Lung (tissue), 11 donors: ENCODE measurements at regions not wholly inside any gene's neighbourhood (a gene's known extent, or its start where the extent isn't known, plus 50 kb on each side); places are given as distances from the start of the nearest gene placed in this dataset.

Experiments
- ATAC-seq: fragments of 200-7000 bp; cut with Tn5 transposase; one replicate; pipeline ENCODE4 v1.9.1; 2020; ENCODE audit warnings: moderate number of reproducible peaks; ENCODE audit not compliant: insufficient read depth, low FRiP score
- DNase-seq, 3 donors: peaks; one replicate each; pipeline ENCODE4 v3.0.0-alpha.2; 2013 to 2017
- H3K27ac ChIP-seq, 2 donors: one replicate each; pipeline ENCODE4 v1.5.1; 2013; ENCODE audit warnings: mild to moderate bottlenecking in 2 of 2, moderate library complexity in 2 of 2, control low read depth in 1 of 2, inconsistent platforms in 1 of 2, low read depth in 1 of 2, low read length in 1 of 2
- H3K27me3 ChIP-seq, 3 donors: one replicate each; pipeline ENCODE4 v1.5.1; 2013; ENCODE audit warnings: low read length in 2 of 3; ENCODE audit not compliant: control insufficient read depth in 3 of 3, insufficient read depth in 3 of 3
- H3K36me3 ChIP-seq, 4 donors: one replicate each; pipeline ENCODE4 v1.5.1; 2013; ENCODE audit warnings: low read length in 4 of 4, mild to moderate bottlenecking in 1 of 4, moderate library complexity in 1 of 4; ENCODE audit not compliant: control insufficient read depth in 4 of 4, insufficient read depth in 4 of 4
- H3K4me1 ChIP-seq, 5 donors: one replicate each; pipeline ENCODE4 v1.5.1; 2013; ENCODE audit warnings: low read length in 5 of 5, mild to moderate bottlenecking in 2 of 5, moderate library complexity in 1 of 5; ENCODE audit not compliant: control insufficient read depth in 5 of 5, insufficient read depth in 5 of 5
- H3K4me3 ChIP-seq: one replicate; pipeline ENCODE4 v1.5.1; 2013; ENCODE audit warnings: mild to moderate bottlenecking, control low read depth, moderate library complexity
- H3K9ac ChIP-seq, 2 donors: one replicate each; pipeline ENCODE4 v1.5.1; 2013; ENCODE audit warnings: low read length in 2 of 2, control low read depth in 1 of 2; ENCODE audit not compliant: insufficient read depth in 1 of 2
- H3K9me3 ChIP-seq, 4 donors: one replicate each; pipeline ENCODE4 v1.5.1; 2013; ENCODE audit warnings: low read length in 3 of 4, mild to moderate bottlenecking in 1 of 4, moderate library complexity in 1 of 4; ENCODE audit not compliant: control insufficient read depth in 4 of 4, insufficient read depth in 3 of 4
- CTCF ChIP-seq: IDR thresholded peaks from 2 replicates; pipeline ENCODE4 v1.5.1; 2012; ENCODE audit warnings: mild to moderate bottlenecking; ENCODE audit errors: control extremely low read depth, extremely low read depth
- WGBS, 2 donors: extraction: QIAGEN DNeasy Blood & Tissue Kit; methylation state at CpG; one replicate each; pipeline ENCODE4 v1.1.7; 2013; 5-methylcytosine and 5-hydroxymethylcytosine counted together
- donor health status: control.
- donor health status: control.
- donor health status: Bipolar disorder and iron deficiency.
- donor health status: healthy.
- donor health status: DM: yes; HTN: yes; CAD: no.

- no peak overlapping the region for H3K9ac ChIP-seq
- no peaks in the 10 kb centered on the region for H3K9me3 ChIP-seq
- H3K27me3 ChIP-seq: peaks cover 0 to 4% (median 0%) of the 10 kb centered on the region in 3 donors
- H3K36me3 ChIP-seq: no peaks in the 10 kb centered on the region
- no peak overlapping the region for H3K27ac ChIP-seq
- DNase-seq (no peak), ATAC-seq (no peak)
- WGBS, 2 donors: 56 to 69% methylated on average over 5 of the region's 5 CpGs
- no peaks in the 10 kb centered on the region for H3K4me1 ChIP-seq
- TF ChIP-seq CTCF: no peak
- H3K4me3 ChIP-seq: no peak overlapping the region
These were observed 384.5 kb upstream of the MEIS1 start for GRCh38 chr2:66050392-66050791.

- DNase-seq (no peak), ATAC-seq (no peak)
- no peak overlapping the region for H3K9ac ChIP-seq
- no peaks in the 10 kb centered on the region for H3K4me1 ChIP-seq
- 79% methylated on average over 3 of the region's 3 CpGs for WGBS, 2 donors
- no peak overlapping the region for H3K27ac ChIP-seq
- peaks cover 0 to 1% (median 0%) of the 10 kb centered on the region in 4 donors for H3K9me3 ChIP-seq
- no peak for TF ChIP-seq CTCF
- H3K4me3 ChIP-seq: no peak overlapping the region
- H3K27me3 ChIP-seq: peaks cover 0 to 4% (median 0%) of the 10 kb centered on the region in 3 donors
- H3K36me3 ChIP-seq: no peaks in the 10 kb centered on the region
These were observed 386.3 kb upstream of the MEIS1 start for GRCh38 chr2:66048667-66049066.

GRCh38 chr2:66041902-66042657 lies 392.8 kb upstream of the MEIS1 start:
- Histone ChIP-seq H3K9ac (no peak overlapping the region), H3K27ac (no peak overlapping the region), H3K27me3 (peaks cover 0 to 3% (median 0%) of the 10 kb centered on the region in 3 donors), H3K4me1 (peaks cover 0 to 10% (median 0%) of the 10 kb centered on the region in 5 donors), H3K4me3 (no peak overlapping the region), H3K9me3 (peaks cover 0 to 2% (median 0%) of the 10 kb centered on the region in 4 donors), H3K36me3 (no peaks in the 10 kb centered on the region)
- DNase-seq (no peak), ATAC-seq (no peak)
- 88 to 92% methylated on average over 7 of the region's 7 CpGs for WGBS, 2 donors
- TF ChIP-seq CTCF: no peak
